HG03439 (cell line): ENCODE measurements at regions not wholly inside any gene's neighbourhood (a gene's known extent, or its start where the extent isn't known, plus 50 kb on each side); places are given as distances from the start of the nearest gene placed in this dataset.

Experiments used
- ATAC-seq: cut with Tn5 transposase; IDR thresholded peaks from one replicate; pipeline ENCODE4 v1.9.1; 2021; ENCODE audit warnings: mild to moderate bottlenecking, moderate library complexity; ENCODE audit not compliant: unreplicated experiment

GRCh38 chr6:105509506-105510331, 106.8 kb upstream of the PREP start:
- no peak for ATAC-seq

DNA sequence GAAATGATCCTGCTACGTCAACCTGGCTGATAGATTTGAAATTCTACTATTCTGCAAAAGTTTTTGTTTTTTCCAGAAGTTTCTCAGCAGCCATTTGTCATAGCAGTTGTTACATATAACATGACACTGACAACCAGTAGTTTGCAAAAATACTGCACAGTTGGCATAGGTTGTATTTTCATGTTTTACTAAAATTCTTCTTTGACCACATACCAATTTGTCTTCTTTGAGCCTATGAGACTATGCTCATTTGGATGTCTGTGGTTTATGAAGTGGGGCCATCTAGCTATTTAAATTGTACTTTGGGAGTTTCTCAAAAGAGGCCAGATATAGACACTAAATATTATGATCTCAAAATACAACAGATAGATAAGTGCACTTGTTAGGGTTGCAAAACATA, 104.9 kb upstream of the PREP start:
- no peak for ATAC-seq

- ATAC-seq: no peak
These were observed 101.8 kb upstream of the PREP start for GRCh38 chr6:105504706-105505105.

- no peak for ATAC-seq
These were observed 100.8 kb upstream of the PREP start for GRCh38 chr6:105503641-105504040.

DNA sequence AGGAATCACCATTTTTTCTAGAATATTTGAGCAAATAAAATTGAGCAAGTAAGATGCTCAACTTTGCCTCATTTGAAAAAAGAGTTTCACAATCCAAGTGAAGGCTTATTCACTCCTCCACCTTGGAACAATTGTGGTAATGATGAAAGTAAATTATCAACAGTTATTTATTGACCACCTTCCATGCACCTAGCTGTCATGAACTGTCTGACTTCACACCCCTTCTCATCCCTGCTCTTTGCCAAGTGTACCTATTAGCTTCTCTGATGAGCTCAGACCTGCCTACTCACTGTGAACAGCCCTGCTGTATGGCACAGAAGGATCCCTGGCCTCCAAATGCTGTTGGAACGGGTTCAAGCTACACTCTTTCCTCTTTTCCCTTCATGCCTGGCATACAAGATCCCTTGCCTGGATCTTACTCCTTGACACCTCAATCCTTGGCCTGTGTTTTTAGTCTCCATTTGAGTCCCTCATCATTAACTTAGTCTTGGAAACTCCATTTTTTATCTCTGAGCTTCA, 99.0 kb upstream of the PREP start:
- no peak for ATAC-seq

GRCh38 chr6:105501246-105501645, 98.4 kb upstream of the PREP start:
- no peak for ATAC-seq

GRCh38 chr6:105500693-105501092, 97.8 kb upstream of the PREP start:
- no peak for ATAC-seq

GRCh38 chr6:105499931-105500330, 97.0 kb upstream of the PREP start:
- ATAC-seq: no peak

DNA sequence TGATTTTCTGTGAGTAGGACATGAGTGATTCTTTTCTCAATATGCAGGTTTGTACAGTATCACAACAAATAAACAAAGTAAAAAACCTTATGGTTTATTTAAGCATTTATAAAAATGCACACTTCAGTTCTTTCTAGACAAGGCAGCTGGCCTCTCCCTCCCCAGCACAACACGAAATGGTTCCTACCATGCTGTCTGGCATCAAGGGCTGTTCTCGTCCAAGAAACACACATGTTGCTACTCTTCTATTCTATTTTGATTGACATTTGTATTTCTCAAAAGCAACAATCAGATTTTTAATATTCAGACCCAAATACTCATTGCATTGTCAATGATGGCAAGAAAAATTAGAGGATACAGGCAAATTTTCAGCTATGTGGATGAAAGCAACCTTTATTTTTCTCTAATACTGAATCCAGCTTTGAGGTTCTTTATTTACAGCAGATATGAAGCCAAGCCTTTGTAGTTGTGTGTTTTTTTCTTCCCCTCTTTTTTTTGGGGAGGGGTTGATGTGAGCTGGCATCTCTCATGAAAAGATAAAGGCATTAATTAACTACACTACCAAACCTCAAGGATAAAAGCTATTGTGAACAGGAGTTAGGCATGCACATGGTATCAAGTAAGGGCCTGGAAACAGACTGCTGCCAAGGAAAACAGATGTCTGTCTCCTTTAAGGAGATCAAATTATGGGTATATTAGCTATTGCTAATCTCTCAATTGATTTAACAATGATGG, 96.4 kb upstream of the PREP start:
- ATAC-seq: no peak

- ATAC-seq: no peak
These were observed 94.7 kb upstream of the PREP start for GRCh38 chr6:105497549-105497948.

- no peak for ATAC-seq
These were observed 92.6 kb upstream of the PREP start for GRCh38 chr6:105495515-105495914.

DNA sequence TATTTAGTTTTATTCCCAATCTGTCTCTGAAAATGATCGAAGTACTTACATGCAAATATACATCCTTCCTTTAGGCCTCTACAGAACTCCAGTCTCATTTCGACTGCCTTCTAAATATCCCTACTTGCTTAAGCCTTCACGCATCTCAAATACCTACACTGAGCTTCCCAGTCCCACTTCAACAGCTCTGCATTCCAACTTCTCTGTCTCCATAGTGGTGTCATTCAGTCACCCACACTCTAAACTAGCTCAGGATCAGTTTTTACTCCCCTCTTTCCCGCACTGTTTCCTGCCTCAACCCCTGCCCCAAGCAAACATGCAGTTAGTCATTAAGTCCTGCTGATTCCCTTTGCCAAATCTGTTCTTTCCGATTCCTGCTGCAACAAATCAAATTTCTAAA, 91.8 kb upstream of the PREP start:
- no peak for ATAC-seq

- no peak for ATAC-seq
These were observed 90.9 kb upstream of the PREP start for GRCh38 chr6:105493736-105494135.

GRCh38 chr6:105492706-105493673, 90.1 kb upstream of the PREP start:
- no peak for ATAC-seq

- no peak for ATAC-seq
These were observed 86.3 kb upstream of the PREP start for GRCh38 chr6:105489216-105489530.

DNA sequence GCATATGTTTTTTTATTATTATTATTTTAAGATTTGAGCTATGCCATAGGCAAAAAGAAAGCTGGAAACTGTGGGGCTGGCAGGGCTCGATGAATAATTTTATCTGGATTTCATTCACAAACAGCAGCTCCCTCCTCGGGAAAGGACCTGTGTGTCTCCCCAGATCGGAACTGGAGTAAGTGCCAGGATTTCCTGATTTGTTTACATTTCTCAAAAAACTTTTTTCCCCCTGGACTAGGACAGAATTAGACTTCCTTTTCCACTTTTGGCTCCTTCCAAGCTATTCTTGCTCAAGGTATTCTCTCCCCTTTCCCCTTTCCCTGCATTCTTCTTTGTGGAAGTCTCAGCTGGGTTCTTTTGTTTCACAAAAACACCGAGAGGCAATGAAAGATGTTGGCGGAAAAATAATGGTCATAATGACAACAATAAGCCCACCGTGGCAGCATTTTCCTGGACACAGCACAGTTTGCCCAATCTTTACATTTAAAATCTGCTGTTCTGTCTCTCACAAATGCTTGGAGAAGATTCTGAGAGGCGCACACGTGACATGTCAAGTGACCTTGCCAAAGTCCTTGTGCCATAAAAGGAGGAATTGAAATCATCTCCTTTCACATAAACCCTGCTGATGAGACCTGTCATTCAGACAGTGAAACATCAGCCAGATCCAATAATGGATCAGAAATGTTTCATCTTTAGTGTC, 85.8 kb upstream of the PREP start:
- ATAC-seq: no peak

GRCh38 chr6:105487040-105487790, 84.3 kb upstream of the PREP start:
- no peak for ATAC-seq

- no peak for ATAC-seq
These were observed 82.6 kb upstream of the PREP start for GRCh38 chr6:105485456-105485855.

DNA sequence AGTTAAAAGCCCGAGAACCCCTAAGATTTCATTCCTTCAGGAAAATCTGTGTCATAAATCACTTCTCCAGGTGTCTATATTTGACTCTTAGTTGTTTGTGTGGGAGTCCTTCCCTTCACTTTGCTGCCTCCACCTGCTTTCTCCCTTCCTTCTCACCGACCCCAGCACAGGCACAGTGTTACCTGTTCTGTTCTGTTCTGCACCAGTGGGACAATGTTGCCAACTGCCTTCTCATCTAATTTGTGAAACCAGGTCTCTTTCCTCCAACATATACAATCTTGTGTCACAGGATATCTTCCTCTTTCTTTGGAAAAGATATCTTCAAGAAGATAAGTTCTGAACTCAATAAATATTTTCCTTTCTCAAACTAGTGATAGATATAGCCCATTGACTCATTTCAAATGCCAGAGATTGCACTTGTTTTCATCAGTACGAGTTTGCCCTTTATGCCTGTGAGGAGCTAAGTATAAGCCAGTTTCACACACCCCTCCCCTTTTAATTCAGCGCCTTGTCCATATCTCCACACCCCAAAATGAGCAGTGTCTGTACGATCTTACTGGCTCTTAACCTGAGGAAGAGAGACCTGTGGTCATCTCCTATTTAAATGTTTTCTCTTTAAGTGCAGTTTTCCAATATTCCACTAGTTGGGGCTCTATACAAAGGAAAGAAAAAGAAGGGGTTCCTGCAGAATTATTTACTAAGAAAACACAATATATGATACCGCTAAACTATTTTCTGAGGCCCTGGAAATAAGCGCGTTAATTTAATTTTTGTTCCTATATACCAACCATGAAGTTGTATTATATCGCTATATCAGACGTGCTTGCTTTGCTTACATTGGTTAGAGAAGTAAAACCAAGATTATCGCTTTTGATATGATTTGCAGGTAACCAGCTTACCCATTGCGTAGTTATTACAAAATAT, 81.6 kb upstream of the PREP start:
- ATAC-seq: peak; percentile 45
